OCI-LY3 (cell line): ENCODE measurements at regions not wholly inside any gene's neighbourhood (a gene's known extent, or its start where the extent isn't known, plus 50 kb on each side); places are given as distances from the start of the nearest gene placed in this dataset.

Experiments used
- H2AFZ ChIP-seq: fragments of 200-600, 300-600 bp; shearing (Covaris generic); 2 replicates; pipeline ENCODE4 v1.6.0; 2014; ENCODE audit warnings: antibody characterized with exemption, low read depth, low read length
- H3K27ac ChIP-seq: fragments of 200-600, 300-600 bp; sonication (generic); 2 replicates; pipeline ENCODE4 v1.5.1; 2014; ENCODE audit warnings: mild to moderate bottlenecking, low read length, moderate library complexity, mixed read lengths
- H3K27me3 ChIP-seq: fragments of 200-600, 300-600 bp; sonication (generic); 2 replicates; pipeline ENCODE4 v1.6.1; 2014; ENCODE audit warnings: low read depth, low read length, mixed read lengths
- H3K36me3 ChIP-seq: fragments of 200-600, 300-600 bp; sonication (generic); replicated peaks from 2 replicates; pipeline ENCODE3; 2014; ENCODE audit warnings: low read depth, low read length, mixed read lengths
- H3K4me1 ChIP-seq: fragments of 300-600, 200-600 bp; sonication (generic); 2 replicates; pipeline ENCODE4 v1.6.1; 2014; ENCODE audit warnings: low read length, mixed read lengths
- H3K4me2 ChIP-seq: fragments of 200-600, 300-600 bp; sonication (generic); 2 replicates; pipeline ENCODE4 v1.6.1; 2014; ENCODE audit warnings: low read length, mixed read lengths
- H3K4me3 ChIP-seq: fragments of 300-600, 200-600 bp; sonication (generic); 2 replicates; pipeline ENCODE4 v1.5.1; 2014; ENCODE audit warnings: antibody characterized with exemption, mild to moderate bottlenecking, low read length, moderate library complexity
- H3K79me2 ChIP-seq: fragments of 300-600, 200-600 bp; shearing (Covaris generic); 2 replicates; pipeline ENCODE4 v1.6.1; 2014; ENCODE audit warnings: mild to moderate bottlenecking, low read length, mixed read lengths
- H3K9ac ChIP-seq: fragments of 300-600, 200-600 bp; shearing (Covaris generic); 2 replicates; pipeline ENCODE4 v1.6.0; 2014; ENCODE audit warnings: mild to moderate bottlenecking, low read length, moderate library complexity
- H3K9me3 ChIP-seq: fragments of 200-600, 300-600 bp; shearing (Covaris generic); 2 replicates; pipeline ENCODE4 v1.6.1; 2014; ENCODE audit warnings: low read length, mixed read lengths; ENCODE audit not compliant: insufficient read depth
- H4K20me1 ChIP-seq: fragments of 200-600, 300-600 bp; sonication (generic); 2 replicates; pipeline ENCODE4 v1.6.1; 2016; ENCODE audit warnings: low read length, mixed read lengths; ENCODE audit not compliant: insufficient read depth
- EZH2phosphoT487 ChIP-seq: fragments of 200-600 bp; shearing (Covaris generic); IDR thresholded peaks from 2 replicates; pipeline ENCODE4 v1.6.1; 2018; ENCODE audit warnings: antibody characterized with exemption, mixed run types, low read depth
- TF ChIP-seq, protein P1 (sequence below): fragments of 200-600, 300-600 bp; sonication (generic); IDR thresholded peaks from 2 replicates; pipeline ENCODE4 v1.5.1; 2014; ENCODE audit warnings: antibody characterized with exemption, low read length, low read depth

DNA sequence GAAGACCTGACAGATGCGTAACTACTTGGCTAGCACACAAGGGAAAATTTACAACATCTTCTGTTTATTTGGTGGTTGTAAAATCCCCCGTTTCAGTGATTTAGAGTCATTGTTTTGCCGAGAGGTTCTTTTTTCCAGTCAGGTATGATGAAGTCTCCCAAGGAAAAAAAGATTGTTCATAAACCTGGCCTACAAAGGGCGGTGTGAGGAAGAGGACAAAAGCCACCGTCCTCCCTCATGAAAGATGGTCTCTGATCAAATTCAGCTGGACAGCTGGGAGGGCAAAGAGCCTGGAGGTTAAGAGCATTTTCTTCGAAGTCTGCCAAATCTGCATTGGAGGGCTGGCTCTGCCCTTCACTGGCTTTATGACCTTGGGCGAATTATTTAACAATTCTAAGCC is 419.9 kb downstream of the HAPSTR1 start:
- Histone ChIP-seq H4K20me1 (no peaks in the 10 kb centered on the region), H3K79me2 (no peaks in the 10 kb centered on the region), H2AFZ (no peak overlapping the region), H3K27ac (no peak overlapping the region), H3K4me1 (no peaks in the 10 kb centered on the region), H3K9me3 (no peaks in the 10 kb centered on the region), H3K27me3 (no peaks in the 10 kb centered on the region), H3K36me3 (no peaks in the 10 kb centered on the region), H3K9ac (no peak overlapping the region), H3K4me3 (no peak overlapping the region), H3K4me2 (no peak overlapping the region)
- TF ChIP-seq EZH2phosphoT487 = no peak
- TF ChIP-seq, protein P1, sequence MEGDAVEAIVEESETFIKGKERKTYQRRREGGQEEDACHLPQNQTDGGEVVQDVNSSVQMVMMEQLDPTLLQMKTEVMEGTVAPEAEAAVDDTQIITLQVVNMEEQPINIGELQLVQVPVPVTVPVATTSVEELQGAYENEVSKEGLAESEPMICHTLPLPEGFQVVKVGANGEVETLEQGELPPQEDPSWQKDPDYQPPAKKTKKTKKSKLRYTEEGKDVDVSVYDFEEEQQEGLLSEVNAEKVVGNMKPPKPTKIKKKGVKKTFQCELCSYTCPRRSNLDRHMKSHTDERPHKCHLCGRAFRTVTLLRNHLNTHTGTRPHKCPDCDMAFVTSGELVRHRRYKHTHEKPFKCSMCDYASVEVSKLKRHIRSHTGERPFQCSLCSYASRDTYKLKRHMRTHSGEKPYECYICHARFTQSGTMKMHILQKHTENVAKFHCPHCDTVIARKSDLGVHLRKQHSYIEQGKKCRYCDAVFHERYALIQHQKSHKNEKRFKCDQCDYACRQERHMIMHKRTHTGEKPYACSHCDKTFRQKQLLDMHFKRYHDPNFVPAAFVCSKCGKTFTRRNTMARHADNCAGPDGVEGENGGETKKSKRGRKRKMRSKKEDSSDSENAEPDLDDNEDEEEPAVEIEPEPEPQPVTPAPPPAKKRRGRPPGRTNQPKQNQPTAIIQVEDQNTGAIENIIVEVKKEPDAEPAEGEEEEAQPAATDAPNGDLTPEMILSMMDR = no peak

DNA sequence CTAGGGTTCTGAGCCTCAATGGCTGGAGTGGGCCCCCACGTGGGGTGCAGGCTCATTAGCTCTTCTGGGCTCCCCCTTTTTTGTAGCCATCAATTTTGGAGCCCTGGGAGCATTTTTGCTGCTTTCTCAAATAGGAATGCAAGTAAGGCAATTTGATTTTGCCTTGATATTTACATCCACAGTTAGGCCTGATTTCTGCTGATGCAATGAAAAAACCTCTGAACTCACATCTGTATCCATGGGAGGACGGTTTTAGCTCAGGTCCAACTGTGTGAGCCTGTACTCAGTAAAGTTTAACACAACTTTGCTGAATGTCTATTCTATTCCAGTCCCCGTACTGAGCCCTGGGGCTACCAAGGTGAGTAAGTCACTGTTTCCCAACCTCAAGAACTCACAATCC is 425.0 kb downstream of the HAPSTR1 start:
- TF ChIP-seq EZH2phosphoT487 = no peak
- TF ChIP-seq, protein P1 = no peak
- Histone ChIP-seq H3K36me3 (no peaks in the 10 kb centered on the region), H3K4me1 (no peaks in the 10 kb centered on the region), H3K27ac (no peak overlapping the region), H3K9ac (no peak overlapping the region), H4K20me1 (no peaks in the 10 kb centered on the region), H3K9me3 (no peaks in the 10 kb centered on the region), H3K27me3 (0 out of 2 replicates have a peak, but pooled peaks cover 2% of the 10 kb centered on the region), H3K4me2 (no peak overlapping the region), H2AFZ (no peak overlapping the region), H3K4me3 (no peak overlapping the region), H3K79me2 (no peaks in the 10 kb centered on the region)

DNA sequence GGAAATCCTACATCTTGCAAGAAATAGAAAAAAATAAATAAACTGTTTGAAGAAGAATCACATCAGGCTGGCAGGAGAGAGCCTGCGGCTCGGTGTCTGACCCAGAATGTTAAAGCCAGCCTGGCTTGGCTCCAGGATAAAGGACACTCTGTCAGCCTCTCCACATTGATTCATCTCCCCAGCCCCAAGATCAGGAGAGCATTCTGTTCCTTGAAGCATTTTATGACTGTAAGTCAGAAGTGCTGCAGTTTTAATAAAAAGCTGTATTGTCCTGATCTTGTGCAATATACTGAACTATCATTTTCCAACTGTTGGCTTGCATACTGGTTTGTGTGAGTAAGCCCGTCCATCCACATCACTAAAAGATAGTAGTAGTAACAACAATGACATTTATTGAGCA is 426.6 kb downstream of the HAPSTR1 start:
- TF ChIP-seq, protein P1 = no peak
- TF ChIP-seq EZH2phosphoT487 = no peak

DNA sequence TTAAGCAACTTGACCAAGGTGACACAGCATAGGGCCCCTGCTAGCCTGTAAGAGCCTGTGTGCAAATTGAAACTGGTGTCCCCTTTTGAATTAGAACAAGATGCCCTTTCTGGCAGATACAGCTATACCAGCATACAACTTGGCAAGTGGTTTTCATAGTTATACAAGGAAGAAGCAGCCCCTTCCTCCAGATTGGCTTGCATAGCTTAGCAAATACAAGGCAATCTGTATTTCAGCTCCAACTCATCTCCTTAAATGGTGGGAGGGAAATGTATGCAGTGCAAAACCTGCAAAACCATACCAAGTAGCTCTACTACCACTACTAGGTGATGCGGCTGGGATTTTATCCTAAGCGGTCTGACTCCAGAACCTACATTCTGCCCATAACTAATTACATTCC is 427.1 kb downstream of the HAPSTR1 start:
- no peaks in the 10 kb centered on the region for H3K9me3 ChIP-seq
- H3K4me2 ChIP-seq = no peak overlapping the region
- 0 out of 2 replicates have a peak, but pooled peaks cover 2% of the 10 kb centered on the region for H3K27me3 ChIP-seq
- H3K4me1 ChIP-seq = no peaks in the 10 kb centered on the region
- H3K4me3 ChIP-seq = no peak overlapping the region
- TF ChIP-seq, protein P1 = no peak
- no peak for TF ChIP-seq EZH2phosphoT487
- no peaks in the 10 kb centered on the region for H3K36me3 ChIP-seq
- no peak overlapping the region for H3K27ac ChIP-seq
- no peaks in the 10 kb centered on the region for H3K79me2 ChIP-seq
- H2AFZ ChIP-seq = no peak overlapping the region
- no peaks in the 10 kb centered on the region for H4K20me1 ChIP-seq
- H3K9ac ChIP-seq = no peak overlapping the region

More for the DNA sequence above, 426.6 kb downstream of the HAPSTR1 start:
- H3K27ac ChIP-seq = no peak overlapping the region
- H3K9ac ChIP-seq = no peak overlapping the region
- H3K4me1 ChIP-seq = no peaks in the 10 kb centered on the region
- H2AFZ ChIP-seq = no peak overlapping the region
- H3K27me3 ChIP-seq = 0 out of 2 replicates have a peak, but pooled peaks cover 2% of the 10 kb centered on the region
- H3K4me3 ChIP-seq = no peak overlapping the region
- H3K9me3 ChIP-seq = no peaks in the 10 kb centered on the region
- no peaks in the 10 kb centered on the region for H4K20me1 ChIP-seq
- H3K36me3 ChIP-seq = no peaks in the 10 kb centered on the region
- no peak overlapping the region for H3K4me2 ChIP-seq
- H3K79me2 ChIP-seq = no peaks in the 10 kb centered on the region
